ENCODE measurements at regions not wholly inside any gene's neighbourhood (a gene's known extent, or its start where the extent isn't known, plus 50 kb on each side); places are given as distances from the start of the nearest gene placed in this dataset.

DNA sequence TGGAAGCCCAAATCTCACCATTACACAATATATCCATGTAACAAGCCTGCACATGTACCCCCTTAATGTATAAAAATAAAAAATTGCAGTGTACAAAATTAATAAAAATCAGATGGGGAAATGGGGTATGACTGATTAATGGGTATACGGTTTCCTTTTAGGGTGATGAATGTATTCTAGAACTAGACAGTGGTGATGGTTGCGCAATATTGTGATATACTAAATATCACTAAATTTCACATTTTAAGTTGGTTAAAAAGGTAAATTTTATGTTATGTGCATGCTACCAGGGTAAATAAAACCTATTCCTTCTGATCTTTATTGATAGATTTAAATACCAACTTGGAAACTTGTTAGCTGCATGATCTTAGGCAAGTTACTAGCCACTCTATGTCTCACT, 129.4 kb downstream of the SPANXA1 start:
- RAD21 ChIA-PET (ENCODE audit: low non-redundant PET in 1 of 2, low total read pairs in 2 of 2, uncharacterized antibody in 2 of 2, unreplicated experiment in 2 of 2) = no interaction called here
- no peak overlapping the region for H3K4me3 ChIP-seq (replicated peaks in 1 of 2; ENCODE audit: low read depth in 1 of 2, low read length in 2 of 2)
- CTCF ChIA-PET = no interaction called here
- POLR2A ChIA-PET = no interaction called here
- BruUV-seq (replicated peaks) = no TSS peak
- no peaks in the 10 kb centered on the region for H3K36me3 ChIP-seq (ENCODE audit: control insufficient read depth in 1 of 2, insufficient read depth in 2 of 2, low read length in 2 of 2)
- H3K27me3 ChIP-seq (ENCODE audit: insufficient read depth, low read length) = no peaks in the 10 kb centered on the region
- no peak overlapping the region for H3K9ac ChIP-seq (ENCODE audit: low read length)
- no peak overlapping the region for H3K27ac ChIP-seq (ENCODE audit: low read depth, low read length)
- H3K4me2 ChIP-seq (ENCODE audit: low read length) = no peak overlapping the region
- no peaks in the 10 kb centered on the region for H3K9me2 ChIP-seq (ENCODE audit: insufficient read depth)
- no peaks in the 10 kb centered on the region; a peak in 1 of 4 replicates for H3K9me3 ChIP-seq (ENCODE audit: control insufficient read depth in 1 of 2, insufficient read depth in 1 of 2, low read depth in 1 of 2, low read length in 2 of 2)
- intact Hi-C loops (cut with micrococcal nuclease) = no loop called here
- DNase-seq (ENCODE audit: low read depth, low spot score) (no peak), ATAC-seq (no peak)
- H2AFZ ChIP-seq (ENCODE audit: low read depth, low read length, poor library complexity, severe bottlenecking) = no peak overlapping the region
- no peaks in the 10 kb centered on the region for H3K4me1 ChIP-seq (ENCODE audit: control insufficient read depth in 1 of 2, insufficient read depth in 2 of 2, low read length in 2 of 2)
- TF ChIP-seq CBX3 (IDR thresholded peaks at IDR 0.05; ENCODE audit: low read depth) (no peak), SRF (IDR thresholded peaks at IDR 0.05; ENCODE audit: low read depth) (no peak), EZH2 (IDR thresholded peaks at IDR 0.05) (no peak), ZBTB33 (IDR thresholded peaks at IDR 0.05; ENCODE audit: extremely low read depth, insufficient replicate concordance, low read length) (no peak), SP1 (IDR thresholded peaks at IDR 0.05; ENCODE audit: low read depth) (no peak), CEBPB (IDR thresholded peaks at IDR 0.05; ENCODE audit: low read depth) (no peak), ZFX (IDR thresholded peaks at IDR 0.05) (no peak), POLR2AphosphoS5 (IDR thresholded peaks at IDR 0.05; ENCODE audit: low read depth, low read length) (no peak), MAX (IDR thresholded peaks at IDR 0.05) (no peak), CTCF (IDR thresholded peaks at IDR 0.05 in 2 of 3, conservative IDR thresholded peaks at IDR 0.05 in 1 of 3; ENCODE audit: borderline replicate concordance in 1 of 3, insufficient read depth in 1 of 3, low read depth in 2 of 3, low read length in 2 of 3) (no peak), TCF7L2 (IDR thresholded peaks at IDR 0.05; ENCODE audit: borderline replicate concordance, extremely low read depth, insufficient read depth, insufficient read length) (no peak), POLR2A (IDR thresholded peaks at IDR 0.05; ENCODE audit: borderline replicate concordance, extremely low read depth, insufficient read depth, insufficient read length) (no peak)
- TF ChIP-seq, protein P1, sequence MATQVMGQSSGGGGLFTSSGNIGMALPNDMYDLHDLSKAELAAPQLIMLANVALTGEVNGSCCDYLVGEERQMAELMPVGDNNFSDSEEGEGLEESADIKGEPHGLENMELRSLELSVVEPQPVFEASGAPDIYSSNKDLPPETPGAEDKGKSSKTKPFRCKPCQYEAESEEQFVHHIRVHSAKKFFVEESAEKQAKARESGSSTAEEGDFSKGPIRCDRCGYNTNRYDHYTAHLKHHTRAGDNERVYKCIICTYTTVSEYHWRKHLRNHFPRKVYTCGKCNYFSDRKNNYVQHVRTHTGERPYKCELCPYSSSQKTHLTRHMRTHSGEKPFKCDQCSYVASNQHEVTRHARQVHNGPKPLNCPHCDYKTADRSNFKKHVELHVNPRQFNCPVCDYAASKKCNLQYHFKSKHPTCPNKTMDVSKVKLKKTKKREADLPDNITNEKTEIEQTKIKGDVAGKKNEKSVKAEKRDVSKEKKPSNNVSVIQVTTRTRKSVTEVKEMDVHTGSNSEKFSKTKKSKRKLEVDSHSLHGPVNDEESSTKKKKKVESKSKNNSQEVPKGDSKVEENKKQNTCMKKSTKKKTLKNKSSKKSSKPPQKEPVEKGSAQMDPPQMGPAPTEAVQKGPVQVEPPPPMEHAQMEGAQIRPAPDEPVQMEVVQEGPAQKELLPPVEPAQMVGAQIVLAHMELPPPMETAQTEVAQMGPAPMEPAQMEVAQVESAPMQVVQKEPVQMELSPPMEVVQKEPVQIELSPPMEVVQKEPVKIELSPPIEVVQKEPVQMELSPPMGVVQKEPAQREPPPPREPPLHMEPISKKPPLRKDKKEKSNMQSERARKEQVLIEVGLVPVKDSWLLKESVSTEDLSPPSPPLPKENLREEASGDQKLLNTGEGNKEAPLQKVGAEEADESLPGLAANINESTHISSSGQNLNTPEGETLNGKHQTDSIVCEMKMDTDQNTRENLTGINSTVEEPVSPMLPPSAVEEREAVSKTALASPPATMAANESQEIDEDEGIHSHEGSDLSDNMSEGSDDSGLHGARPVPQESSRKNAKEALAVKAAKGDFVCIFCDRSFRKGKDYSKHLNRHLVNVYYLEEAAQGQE (IDR thresholded peaks at IDR 0.05; ENCODE audit: low read depth) = no peak
- TF ChIP-seq, protein P2, sequence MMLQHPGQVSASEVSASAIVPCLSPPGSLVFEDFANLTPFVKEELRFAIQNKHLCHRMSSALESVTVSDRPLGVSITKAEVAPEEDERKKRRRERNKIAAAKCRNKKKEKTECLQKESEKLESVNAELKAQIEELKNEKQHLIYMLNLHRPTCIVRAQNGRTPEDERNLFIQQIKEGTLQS (IDR thresholded peaks at IDR 0.05) = no peak
- H3K79me2 ChIP-seq (ENCODE audit: insufficient read depth, low read length) = no peaks in the 10 kb centered on the region
- H4K20me1 ChIP-seq (ENCODE audit: insufficient read depth) = no peaks in the 10 kb centered on the region
